ENCODE measurements at regions not wholly inside any gene's neighbourhood (a gene's known extent, or its start where the extent isn't known, plus 50 kb on each side); places are given as distances from the start of the nearest gene placed in this dataset.
"Not testable (repeated sequence)": the region's sequence is repeated elsewhere in the genome, so short reads cannot be mapped to it uniquely, and the experiment has no call there.

DNA sequence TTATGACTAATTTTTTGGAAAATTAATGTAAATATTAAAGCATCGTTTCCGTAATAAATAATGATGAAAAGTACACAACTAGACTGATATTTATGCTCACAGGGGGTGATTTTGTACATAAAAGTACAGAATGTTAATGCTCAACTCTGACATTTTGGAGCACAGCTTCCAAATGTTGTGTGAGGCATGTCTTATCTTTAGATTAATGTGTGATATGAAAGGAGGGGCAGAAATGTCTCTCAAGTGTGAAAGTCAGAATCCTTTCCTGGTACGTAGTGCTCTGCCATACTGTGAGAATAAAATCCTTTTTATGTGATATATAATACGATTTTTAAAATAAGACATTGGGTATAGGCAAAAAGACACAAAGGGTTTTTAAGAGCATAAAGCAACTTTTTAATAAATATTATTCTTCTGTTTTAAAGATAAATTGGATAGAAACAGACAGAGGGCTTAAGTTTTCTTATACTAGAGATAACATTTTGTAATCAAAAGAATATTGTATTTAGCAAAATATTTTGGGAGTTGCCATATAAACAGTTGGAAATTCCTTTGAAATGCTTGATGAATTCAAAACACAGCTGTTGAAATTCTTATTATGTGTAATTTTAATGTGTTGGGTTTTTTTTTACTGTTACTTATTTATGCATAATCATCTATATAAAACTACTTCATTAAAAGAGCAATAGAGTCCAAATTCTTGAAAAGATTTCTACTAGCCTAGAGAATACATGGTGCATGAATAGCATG lies 389.7 kb downstream of the RAP2B start:
- H3K27ac ChIP-seq: no peak overlapping the region
- ATAC-seq: no peak
- no peak for DNase-seq
- no peaks in the 10 kb centered on the region for H3K9me3 ChIP-seq
- no peak overlapping the region for H3K4me3 ChIP-seq
- no peaks in the 10 kb centered on the region for H3K4me1 ChIP-seq
- no peaks in the 10 kb centered on the region for H3K27me3 ChIP-seq
- intact Hi-C loops (cut with DNase I): no loop called here
- WGBS (ENCODE audit: insufficient coverage, low coverage, low lambda C conversion rate, missing lambda C conversion rate): 42% methylated on average over 4 of the region's 4 CpGs
- TF ChIP-seq, protein P1, sequence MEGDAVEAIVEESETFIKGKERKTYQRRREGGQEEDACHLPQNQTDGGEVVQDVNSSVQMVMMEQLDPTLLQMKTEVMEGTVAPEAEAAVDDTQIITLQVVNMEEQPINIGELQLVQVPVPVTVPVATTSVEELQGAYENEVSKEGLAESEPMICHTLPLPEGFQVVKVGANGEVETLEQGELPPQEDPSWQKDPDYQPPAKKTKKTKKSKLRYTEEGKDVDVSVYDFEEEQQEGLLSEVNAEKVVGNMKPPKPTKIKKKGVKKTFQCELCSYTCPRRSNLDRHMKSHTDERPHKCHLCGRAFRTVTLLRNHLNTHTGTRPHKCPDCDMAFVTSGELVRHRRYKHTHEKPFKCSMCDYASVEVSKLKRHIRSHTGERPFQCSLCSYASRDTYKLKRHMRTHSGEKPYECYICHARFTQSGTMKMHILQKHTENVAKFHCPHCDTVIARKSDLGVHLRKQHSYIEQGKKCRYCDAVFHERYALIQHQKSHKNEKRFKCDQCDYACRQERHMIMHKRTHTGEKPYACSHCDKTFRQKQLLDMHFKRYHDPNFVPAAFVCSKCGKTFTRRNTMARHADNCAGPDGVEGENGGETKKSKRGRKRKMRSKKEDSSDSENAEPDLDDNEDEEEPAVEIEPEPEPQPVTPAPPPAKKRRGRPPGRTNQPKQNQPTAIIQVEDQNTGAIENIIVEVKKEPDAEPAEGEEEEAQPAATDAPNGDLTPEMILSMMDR (IDR thresholded peaks at IDR 0.05): no peak
- no peak for TF ChIP-seq POLR2A (IDR thresholded peaks at IDR 0.05)
- no peaks in the 10 kb centered on the region for H3K36me3 ChIP-seq

DNA sequence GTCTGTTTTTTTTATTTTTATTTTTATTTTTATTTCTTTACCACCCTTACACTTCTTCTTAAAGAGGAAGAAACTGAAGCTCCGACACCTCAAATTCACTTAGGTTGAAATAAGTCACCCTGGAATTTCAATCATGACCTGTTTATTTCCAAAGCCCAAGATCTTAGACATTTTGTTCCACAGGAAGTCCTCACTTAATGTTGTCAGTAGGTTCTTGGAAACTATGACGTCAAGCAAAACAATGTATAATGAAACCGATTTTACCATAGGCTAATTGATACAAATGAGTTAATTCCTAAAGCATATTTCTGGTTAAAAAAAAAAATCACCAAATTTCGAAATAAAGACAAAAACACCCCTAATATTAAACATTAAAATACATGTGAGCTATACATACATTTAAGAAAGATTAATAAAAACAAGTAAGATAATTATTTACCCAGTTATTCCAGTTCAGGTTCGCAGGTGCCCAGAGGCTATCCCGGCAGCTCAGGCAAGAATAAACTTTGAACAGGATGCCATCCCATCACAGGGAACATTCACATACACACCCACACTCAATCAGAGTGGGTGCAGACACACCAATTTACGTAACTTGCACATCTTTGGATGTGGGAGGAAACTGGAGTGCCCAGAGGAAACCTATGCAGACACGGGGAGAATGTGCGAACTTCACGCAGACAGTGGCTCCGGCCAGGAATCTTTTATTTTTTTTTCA lies 391.0 kb downstream of the RAP2B start:
- Histone ChIP-seq H3K4me1 (no peaks in the 10 kb centered on the region), H3K36me3 (no peaks in the 10 kb centered on the region), H3K27me3 (no peaks in the 10 kb centered on the region), H3K4me3 (no peak overlapping the region), H3K27ac (no peak overlapping the region), H3K9me3 (no peaks in the 10 kb centered on the region)
- no peak for TF ChIP-seq POLR2A (IDR thresholded peaks at IDR 0.05)
- TF ChIP-seq, protein P1 (IDR thresholded peaks at IDR 0.05): no peak
- 66% methylated on average over 11 of the region's 11 CpGs for WGBS (ENCODE audit: insufficient coverage, low coverage, low lambda C conversion rate, missing lambda C conversion rate)
- ATAC-seq: peak in 3 of 4 donors; percentile 44 to 65 (median 49)
- intact Hi-C loops (cut with DNase I): no loop called here
- DNase-seq: no peak

DNA sequence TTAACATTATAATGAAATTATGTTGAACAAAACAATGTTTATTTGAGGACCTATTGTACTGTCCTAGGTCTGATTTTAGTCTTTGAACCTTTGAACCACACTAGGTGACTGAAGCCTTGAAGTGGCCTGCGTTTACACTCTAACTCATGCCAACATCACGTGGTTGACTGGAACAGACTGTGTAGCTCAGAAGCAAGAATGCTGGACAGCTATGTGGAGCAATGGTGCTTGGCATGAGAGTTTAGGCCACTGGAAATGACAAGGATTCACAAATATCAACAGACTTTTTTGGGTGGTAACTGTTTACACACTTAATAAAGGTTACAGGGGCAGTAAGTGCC lies 391.5 kb downstream of the RAP2B start:
- Histone ChIP-seq H3K27me3 (no peaks in the 10 kb centered on the region), H3K9me3 (no peaks in the 10 kb centered on the region), H3K27ac (no peak overlapping the region), H3K4me3 (no peak overlapping the region), H3K36me3 (no peaks in the 10 kb centered on the region), H3K4me1 (no peaks in the 10 kb centered on the region)
- TF ChIP-seq POLR2A (IDR thresholded peaks at IDR 0.05): no peak
- TF ChIP-seq, protein P1 (IDR thresholded peaks at IDR 0.05): no peak
- DNase-seq: no peak
- peak; percentile 73 to 96 (median 85) for ATAC-seq
- intact Hi-C loops (cut with DNase I): no loop called here
- 52% methylated on average over 2 of the region's 2 CpGs for WGBS (ENCODE audit: insufficient coverage, low coverage, low lambda C conversion rate, missing lambda C conversion rate)

DNA sequence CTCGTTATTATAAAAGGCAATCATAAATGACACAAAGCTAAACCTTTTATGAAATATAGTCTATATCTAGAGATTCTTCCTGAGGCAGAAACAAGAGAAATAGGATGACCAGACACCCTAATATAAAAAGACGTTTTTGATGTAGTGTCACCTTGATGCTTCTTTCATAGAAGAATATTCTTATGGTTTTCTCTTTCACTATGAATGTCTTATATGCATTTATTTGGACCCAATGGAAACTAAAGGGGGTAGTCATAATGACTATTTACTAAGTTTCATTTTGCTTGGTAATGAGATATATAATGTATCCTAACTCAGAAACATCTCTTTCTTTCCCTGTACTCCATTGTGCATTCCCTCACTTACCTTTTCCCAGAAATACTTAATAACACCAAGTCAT lies 393.9 kb downstream of the RAP2B start:
- Histone ChIP-seq H3K4me1 (no peaks in the 10 kb centered on the region), H3K36me3 (no peaks in the 10 kb centered on the region), H3K27ac (no peak overlapping the region), H3K27me3 (no peaks in the 10 kb centered on the region), H3K9me3 (no peaks in the 10 kb centered on the region), H3K4me3 (no peak overlapping the region)
- no peak for ATAC-seq
- no peak for DNase-seq
- TF ChIP-seq, protein P1 (IDR thresholded peaks at IDR 0.05): no peak
- TF ChIP-seq POLR2A (IDR thresholded peaks at IDR 0.05): no peak
- 31% methylated on average over 2 of the region's 2 CpGs for WGBS (ENCODE audit: insufficient coverage, low coverage, low lambda C conversion rate, missing lambda C conversion rate)
- intact Hi-C loops (cut with DNase I): no loop called here

DNA sequence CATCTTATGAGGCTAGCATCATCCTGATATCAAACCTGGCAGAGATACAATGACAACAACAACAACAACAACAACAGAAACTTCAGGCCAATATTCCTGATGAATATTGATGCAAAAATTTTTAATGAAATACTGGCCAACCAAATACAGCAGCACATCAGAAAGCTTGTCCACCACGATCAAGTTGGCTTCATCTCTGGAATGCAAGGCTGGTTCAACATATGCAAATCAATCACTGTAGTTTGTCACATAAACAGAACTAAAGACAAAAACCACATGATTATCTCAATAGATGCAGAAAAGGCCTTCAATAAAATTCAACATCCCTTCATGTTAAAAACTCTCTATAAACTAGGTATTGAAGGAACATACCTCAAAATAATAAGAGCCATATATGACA lies 397.3 kb downstream of the RAP2B start:
- DNase-seq; H3K27me3 ChIP-seq; H3K27ac ChIP-seq; ATAC-seq; H3K36me3 ChIP-seq; intact Hi-C loops (cut with DNase I); H3K4me1 ChIP-seq; H3K4me3 ChIP-seq; H3K9me3 ChIP-seq: not testable (repeated sequence)
- WGBS (ENCODE audit: insufficient coverage, low coverage, low lambda C conversion rate, missing lambda C conversion rate): 83% methylated on average over 1 of the region's 1 CpG
